Fibroblast of skin of right biceps (primary cell): ENCODE measurements at regions not wholly inside any gene's neighbourhood (a gene's known extent, or its start where the extent isn't known, plus 50 kb on each side); places are given as distances from the start of the nearest gene placed in this dataset.
A peak's percentile ranks its signal among the peaks of the same experiment; 100 is the strongest.
"Not testable (repeated sequence)": the region's sequence is repeated elsewhere in the genome, so short reads cannot be mapped to it uniquely, and the experiment has no call there.

Source experiments
- DNase-seq: peaks from one replicate; pipeline ENCODE4 v3.0.0-alpha.2; 2013

GRCh38 chr1:55466373-55466772 is 251.2 kb upstream of the USP24 start:
- no peak for DNase-seq

- DNase-seq: no peak
Observed at GRCh38 chr1:55464550-55464949, 249.4 kb upstream of the USP24 start.

GRCh38 chr1:55463814-55464475 is 248.8 kb upstream of the USP24 start:
- DNase-seq: no peak

GRCh38 chr1:55457874-55458273 is 242.7 kb upstream of the USP24 start:
- DNase-seq: no peak

- DNase-seq: no peak
Observed at GRCh38 chr1:55456971-55457370, 241.8 kb upstream of the USP24 start.

- DNase-seq: peak; percentile 55
Observed at GRCh38 chr1:55448261-55448660, 233.1 kb upstream of the USP24 start.

GRCh38 chr1:55447488-55447887 is 232.3 kb upstream of the USP24 start:
- no peak for DNase-seq

GRCh38 chr1:55446351-55446750 is 231.2 kb upstream of the USP24 start:
- peak; percentile 77 for DNase-seq

GRCh38 chr1:55445416-55445815 is 230.3 kb upstream of the USP24 start:
- no peak for DNase-seq

GRCh38 chr1:55444667-55445066 is 229.5 kb upstream of the USP24 start:
- no peak for DNase-seq

- DNase-seq: peak; percentile 94
Observed at GRCh38 chr1:55443175-55443915, 228.2 kb upstream of the USP24 start.

- peak; percentile 50 for DNase-seq
Observed at GRCh38 chr1:55441489-55441888, 226.3 kb upstream of the USP24 start.

- DNase-seq: no peak
Observed at GRCh38 chr1:55437692-55438091, 222.5 kb upstream of the USP24 start.

GRCh38 chr1:55430720-55431119 is 215.6 kb upstream of the USP24 start:
- DNase-seq: not testable (repeated sequence)

GRCh38 chr1:55430206-55430605 is 215.0 kb upstream of the USP24 start:
- DNase-seq: not testable (repeated sequence)

- DNase-seq: peak; percentile 100
Observed at GRCh38 chr1:55428944-55429931, 214.1 kb upstream of the USP24 start.

GRCh38 chr1:55428231-55428630 is 213.1 kb upstream of the USP24 start:
- no peak for DNase-seq

- peak; percentile 64 for DNase-seq
Observed at GRCh38 chr1:55427606-55428005, 212.4 kb upstream of the USP24 start.

- DNase-seq: no peak
Observed at GRCh38 chr1:55426619-55427018, 211.5 kb upstream of the USP24 start.

- DNase-seq: no peak
Observed at GRCh38 chr1:55426156-55426555, 211.0 kb upstream of the USP24 start.

- DNase-seq: no peak
Observed at GRCh38 chr1:55425310-55425930, 210.3 kb upstream of the USP24 start.

- DNase-seq: no peak
Observed at GRCh38 chr1:55423376-55423775, 208.2 kb upstream of the USP24 start.
